Activated CD4-positive, alpha-beta T cell treated with anti-CD3 and anti-CD28 coated beads, Interleukin-2, amount 50 U/mL, for 48 hours (primary cell): ENCODE measurements at regions not wholly inside any gene's neighbourhood (a gene's known extent, or its start where the extent isn't known, plus 50 kb on each side); places are given as distances from the start of the nearest gene placed in this dataset.

Experiments
- DNase-seq, 2 experiments: peaks; one replicate each; pipeline ENCODE4 v3.0.0-alpha.2; 2020

GRCh38 chr2:191614759-191615158 lies 63.2 kb upstream of the NABP1 start:
- no peak for DNase-seq

DNA sequence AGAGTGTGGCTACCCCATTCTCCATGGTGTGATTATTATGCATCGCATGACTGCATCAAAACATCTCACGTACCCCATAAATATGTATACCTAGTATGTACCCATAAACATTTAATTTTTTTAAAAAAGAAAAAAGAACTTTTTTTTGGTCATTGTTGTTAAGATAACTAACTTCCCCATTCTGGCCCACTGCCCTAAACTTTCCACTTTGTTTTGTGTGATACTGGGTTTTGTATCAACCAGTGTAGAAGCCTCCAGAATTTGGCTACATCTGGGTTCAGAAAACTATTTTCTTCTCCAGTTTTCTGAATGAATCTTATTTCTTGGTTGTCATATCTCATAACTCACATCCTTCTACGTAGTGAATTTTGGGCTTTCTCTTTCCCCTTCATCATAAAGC lies 62.3 kb upstream of the NABP1 start:
- DNase-seq, result no peak

- DNase-seq, result peak; percentile 23 to 34
Measured at GRCh38 chr2:191617575-191617974, 60.4 kb upstream of the NABP1 start.

DNA sequence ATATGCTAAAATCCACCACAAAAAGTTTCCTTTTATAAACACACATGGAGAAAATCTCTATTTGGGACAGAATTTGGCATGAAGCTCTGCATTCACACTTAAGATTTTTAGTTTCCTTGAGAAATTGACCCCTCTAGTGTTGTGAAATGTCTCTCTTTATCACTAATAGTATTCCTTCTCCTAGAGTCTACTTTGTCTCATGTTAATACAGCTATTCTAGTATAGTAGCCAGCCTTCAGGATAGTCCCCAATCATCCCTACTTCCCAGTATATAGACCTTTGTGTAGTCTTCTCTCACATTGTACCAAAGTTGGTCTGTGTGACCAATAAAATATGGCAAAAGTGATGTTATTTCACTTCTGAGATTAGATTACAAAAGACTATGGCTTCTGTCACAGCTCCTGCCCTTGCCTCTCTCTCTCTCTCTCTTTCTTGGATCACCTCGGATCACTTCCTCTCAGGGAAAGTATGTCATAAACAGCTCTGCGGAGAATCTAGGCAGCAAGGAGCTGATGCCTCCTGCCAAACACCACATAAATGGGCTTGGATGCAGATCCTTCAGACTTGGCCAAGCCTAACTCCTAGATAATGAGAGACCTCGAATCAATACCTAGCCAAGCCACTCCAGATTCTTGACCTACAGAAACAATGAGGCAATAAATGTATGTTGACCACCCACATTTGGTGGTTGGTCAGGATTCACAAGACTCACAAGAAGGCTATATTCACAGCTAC lies 59.7 kb upstream of the NABP1 start:
- no peak for DNase-seq

DNA sequence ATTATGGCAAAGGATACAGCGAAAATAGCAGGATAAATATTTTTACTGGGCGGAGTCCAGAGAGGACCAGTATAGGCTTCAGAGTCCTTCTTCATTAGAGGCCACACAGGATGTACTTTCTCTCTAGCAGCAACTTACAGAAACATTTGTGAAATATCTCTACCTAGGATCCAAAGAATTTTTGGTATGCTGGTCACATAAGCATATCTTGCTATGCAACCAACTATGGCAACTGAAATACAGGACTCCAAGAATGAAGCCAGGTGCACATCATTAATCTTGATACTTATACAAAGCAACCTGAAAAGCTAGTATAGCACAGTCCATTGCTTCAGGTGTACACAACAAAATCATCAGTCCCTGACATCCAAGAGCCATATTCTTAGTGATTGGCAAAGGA lies 59.1 kb upstream of the NABP1 start:
- DNase-seq, result no peak

DNA sequence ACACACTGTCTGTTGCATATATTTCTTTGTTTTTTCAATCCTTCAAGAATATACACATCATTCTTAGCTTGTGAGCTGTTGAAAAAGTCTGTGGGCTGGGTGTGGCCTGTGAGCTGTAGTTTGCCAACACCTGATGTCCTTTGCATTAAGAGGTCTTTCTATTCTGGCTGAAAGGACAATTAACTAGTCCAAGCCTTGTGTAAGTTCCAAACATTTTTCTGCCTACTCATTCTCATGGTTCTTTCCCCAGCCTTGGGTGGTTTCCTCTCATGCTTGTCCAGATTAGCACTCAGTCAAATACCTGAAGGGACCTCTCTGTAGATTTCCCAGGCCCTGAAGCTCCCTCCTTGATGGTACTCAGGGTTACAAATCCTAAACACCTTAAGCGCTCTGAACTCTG lies 57.8 kb upstream of the NABP1 start:
- no peak for DNase-seq

DNA sequence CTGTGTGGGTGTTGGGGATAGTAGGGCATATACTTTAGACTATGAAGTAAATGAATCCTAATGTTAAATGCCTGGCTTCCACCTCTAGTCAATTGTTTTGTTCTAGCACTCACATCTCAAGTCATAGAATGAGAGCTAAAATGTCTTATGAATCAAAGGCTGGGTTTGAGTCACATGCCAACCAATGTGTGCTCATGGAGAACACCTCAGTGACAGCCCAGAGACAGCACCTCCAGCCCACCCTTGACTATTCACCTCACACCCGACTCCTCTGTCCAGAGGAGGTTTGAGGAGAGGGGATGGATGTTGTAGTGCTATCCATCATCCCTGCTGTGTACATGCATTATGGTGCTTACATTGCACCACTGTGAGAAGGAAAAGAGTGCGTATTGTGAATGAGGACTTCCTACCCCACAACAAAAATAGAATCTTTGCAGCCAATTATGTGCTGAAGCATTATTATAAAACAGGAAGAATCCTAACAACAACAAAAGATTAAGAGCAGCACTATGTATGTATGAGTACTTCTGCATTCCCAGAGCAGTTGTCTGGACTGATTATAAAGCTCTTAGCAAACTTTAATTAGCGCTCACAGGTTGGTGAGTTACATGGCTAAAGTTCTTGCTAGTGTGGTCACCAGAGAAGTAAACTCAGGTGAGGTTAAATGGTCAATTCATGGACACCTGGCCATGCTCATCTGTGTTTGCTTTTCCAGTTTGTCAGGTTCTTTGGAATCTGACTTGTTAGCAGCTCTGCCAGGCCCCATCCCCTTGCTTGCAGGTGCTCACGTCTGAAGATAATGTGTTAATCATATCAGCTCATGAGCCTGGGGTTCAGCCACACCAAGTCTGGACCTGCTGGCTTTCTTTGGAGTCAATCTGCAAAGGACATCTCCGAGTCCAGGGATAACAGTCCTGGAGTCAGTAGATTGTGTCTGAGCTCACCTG lies 55.3 kb upstream of the NABP1 start:
- no peak for DNase-seq

DNA sequence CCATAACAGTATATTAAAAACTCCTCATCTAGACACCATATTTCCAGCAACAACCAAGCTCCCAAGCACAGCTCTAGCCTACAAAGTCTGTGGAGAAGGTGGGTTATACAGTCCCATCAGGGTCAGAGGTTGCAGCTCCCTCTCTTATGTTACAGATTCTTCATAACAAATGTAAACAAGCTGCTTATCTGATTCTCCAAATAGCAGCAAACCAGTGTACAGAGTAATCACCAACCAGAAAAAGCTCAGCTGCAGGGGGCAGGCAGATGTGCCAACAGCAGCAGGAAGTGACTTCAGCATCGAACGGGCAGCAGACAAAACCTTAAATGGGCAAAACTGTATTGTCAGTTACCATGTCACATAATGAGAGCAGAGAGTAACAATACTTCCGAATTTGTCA lies 52.9 kb upstream of the NABP1 start:
- peak; percentile 20 to 47 for DNase-seq

DNA sequence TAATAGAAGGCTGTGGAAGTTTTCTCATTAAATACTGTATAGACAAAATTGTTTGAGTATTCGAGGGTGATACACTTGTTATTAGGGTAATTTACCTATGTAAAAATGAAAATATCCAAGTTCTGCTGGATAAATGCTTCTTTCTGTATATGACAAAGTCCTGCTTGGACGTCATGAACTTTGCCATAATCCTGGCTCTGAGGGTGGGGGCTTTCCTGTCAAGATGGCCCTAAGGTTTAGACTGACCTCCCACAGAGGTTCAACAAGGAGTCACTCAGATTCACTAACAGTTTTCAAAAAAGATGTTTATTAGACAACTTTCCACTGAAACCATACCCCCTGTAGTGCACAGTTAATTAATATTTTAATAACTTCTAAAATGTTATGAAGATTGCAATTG lies 52.5 kb upstream of the NABP1 start:
- DNase-seq, result no peak

GRCh38 chr2:191626497-191627151 lies 51.3 kb upstream of the NABP1 start:
- DNase-seq, result no peak

GRCh38 chr2:191627518-191627917 lies 50.4 kb upstream of the NABP1 start:
- no peak for DNase-seq
